RWPE2 (cell line): ENCODE measurements at regions not wholly inside any gene's neighbourhood (a gene's known extent, or its start where the extent isn't known, plus 50 kb on each side); places are given as distances from the start of the nearest gene placed in this dataset.

Experiments used
- ATAC-seq: fragments of 200-7000 bp; cut with Tn5 transposase; 3 replicates; pipeline ENCODE4 v1.9.1; 2021; ENCODE audit warnings: low read depth
- DNase-seq: peaks from one replicate; pipeline ENCODE4 v3.0.0-alpha.2; 2020; ENCODE audit warnings: low spot score
- H3K27ac ChIP-seq: fragments of 450-650 bp; 2 replicates; pipeline ENCODE4 v1.5.1; 2017; ENCODE audit warnings: mild to moderate bottlenecking; ENCODE audit not compliant: poor library complexity, severe bottlenecking
- H3K27me3 ChIP-seq: fragments of 250-450 bp; sonication (Bioruptor Pico); 2 replicates; pipeline ENCODE4 v1.5.1; 2021; ENCODE audit warnings: mild to moderate bottlenecking, moderate library complexity; ENCODE audit not compliant: insufficient read depth, poor library complexity, severe bottlenecking
- H3K36me3 ChIP-seq: fragments of 250-450 bp; sonication (Bioruptor Pico); 2 replicates; pipeline ENCODE4 v1.5.1; 2020; ENCODE audit warnings: low read depth, mild to moderate bottlenecking, moderate library complexity
- H3K4me1 ChIP-seq: fragments of 250-450 bp; sonication (Bioruptor Pico); 2 replicates; pipeline ENCODE4 v1.5.1; 2021; ENCODE audit warnings: mild to moderate bottlenecking, moderate library complexity; ENCODE audit not compliant: insufficient read depth, poor library complexity, severe bottlenecking
- H3K4me3 ChIP-seq: fragments of 250-450 bp; sonication (Bioruptor Pico); 2 replicates; pipeline ENCODE4 v1.5.1; 2021; ENCODE audit warnings: mild to moderate bottlenecking, moderate library complexity; ENCODE audit not compliant: severe bottlenecking
- H3K9me3 ChIP-seq: fragments of 250-450 bp; sonication (Bioruptor Pico); 2 replicates; pipeline ENCODE4 v1.5.1; 2021; ENCODE audit warnings: mild to moderate bottlenecking, moderate library complexity; ENCODE audit not compliant: severe bottlenecking
- TF ChIP-seq, protein P1 (sequence below): fragments of 450-650 bp; IDR thresholded peaks from one replicate; pipeline ENCODE4 v1.5.1; 2017; ENCODE audit warnings: mild to moderate bottlenecking, moderate library complexity; ENCODE audit not compliant: poor library complexity, severe bottlenecking

DNA sequence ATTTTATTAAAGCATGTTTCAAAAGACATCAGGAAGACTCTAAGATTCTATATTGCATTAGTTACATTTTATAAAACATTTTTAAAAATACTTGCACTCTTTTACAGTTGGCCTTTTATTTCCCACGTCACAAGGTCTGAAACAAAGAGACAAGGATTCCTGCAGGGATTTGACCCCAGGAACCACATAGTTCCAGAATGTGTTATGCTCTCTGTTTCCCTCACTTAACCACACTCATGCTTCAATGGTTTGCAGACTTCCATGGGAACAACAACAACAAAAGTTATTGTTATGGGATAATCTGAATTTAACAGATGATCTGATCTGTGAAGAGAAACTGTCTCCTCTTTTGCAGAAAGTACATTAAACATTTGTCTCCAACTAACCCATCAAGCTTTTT, 104.3 kb upstream of the PPFIA2 start:
- DNase-seq: no peak
- Histone ChIP-seq H3K9me3 (no peaks in the 10 kb centered on the region), H3K27me3 (no peaks in the 10 kb centered on the region), H3K36me3 (no peaks in the 10 kb centered on the region), H3K27ac (no peak overlapping the region), H3K4me1 (no peaks in the 10 kb centered on the region), H3K4me3 (no peak overlapping the region)
- ATAC-seq: no peak
- TF ChIP-seq, protein P1, sequence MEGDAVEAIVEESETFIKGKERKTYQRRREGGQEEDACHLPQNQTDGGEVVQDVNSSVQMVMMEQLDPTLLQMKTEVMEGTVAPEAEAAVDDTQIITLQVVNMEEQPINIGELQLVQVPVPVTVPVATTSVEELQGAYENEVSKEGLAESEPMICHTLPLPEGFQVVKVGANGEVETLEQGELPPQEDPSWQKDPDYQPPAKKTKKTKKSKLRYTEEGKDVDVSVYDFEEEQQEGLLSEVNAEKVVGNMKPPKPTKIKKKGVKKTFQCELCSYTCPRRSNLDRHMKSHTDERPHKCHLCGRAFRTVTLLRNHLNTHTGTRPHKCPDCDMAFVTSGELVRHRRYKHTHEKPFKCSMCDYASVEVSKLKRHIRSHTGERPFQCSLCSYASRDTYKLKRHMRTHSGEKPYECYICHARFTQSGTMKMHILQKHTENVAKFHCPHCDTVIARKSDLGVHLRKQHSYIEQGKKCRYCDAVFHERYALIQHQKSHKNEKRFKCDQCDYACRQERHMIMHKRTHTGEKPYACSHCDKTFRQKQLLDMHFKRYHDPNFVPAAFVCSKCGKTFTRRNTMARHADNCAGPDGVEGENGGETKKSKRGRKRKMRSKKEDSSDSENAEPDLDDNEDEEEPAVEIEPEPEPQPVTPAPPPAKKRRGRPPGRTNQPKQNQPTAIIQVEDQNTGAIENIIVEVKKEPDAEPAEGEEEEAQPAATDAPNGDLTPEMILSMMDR: no peak

DNA sequence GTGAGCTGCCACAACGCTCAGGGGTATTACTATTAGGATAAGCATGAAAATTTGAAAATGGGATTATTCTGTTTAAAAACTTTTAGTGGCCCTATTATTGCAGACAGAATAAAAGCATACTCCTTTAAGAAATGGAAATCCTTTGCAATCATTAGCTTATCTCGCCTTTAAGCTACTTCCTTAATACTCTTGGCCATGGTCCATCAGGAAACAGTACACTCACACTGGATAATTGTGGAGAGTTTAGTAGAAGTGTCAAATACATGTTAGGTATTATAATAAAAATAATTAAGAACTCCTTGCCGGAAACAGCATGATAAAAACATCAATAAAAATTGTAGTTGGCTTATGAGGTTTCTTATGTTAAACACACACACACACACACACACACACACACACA, 100.4 kb upstream of the PPFIA2 start:
- Histone ChIP-seq H3K36me3 (no peaks in the 10 kb centered on the region), H3K9me3 (no peaks in the 10 kb centered on the region), H3K27ac (no peak overlapping the region), H3K4me3 (no peak overlapping the region), H3K4me1 (no peaks in the 10 kb centered on the region), H3K27me3 (no peaks in the 10 kb centered on the region)
- ATAC-seq (no peak), DNase-seq (no peak)
- TF ChIP-seq, protein P1: no peak

DNA sequence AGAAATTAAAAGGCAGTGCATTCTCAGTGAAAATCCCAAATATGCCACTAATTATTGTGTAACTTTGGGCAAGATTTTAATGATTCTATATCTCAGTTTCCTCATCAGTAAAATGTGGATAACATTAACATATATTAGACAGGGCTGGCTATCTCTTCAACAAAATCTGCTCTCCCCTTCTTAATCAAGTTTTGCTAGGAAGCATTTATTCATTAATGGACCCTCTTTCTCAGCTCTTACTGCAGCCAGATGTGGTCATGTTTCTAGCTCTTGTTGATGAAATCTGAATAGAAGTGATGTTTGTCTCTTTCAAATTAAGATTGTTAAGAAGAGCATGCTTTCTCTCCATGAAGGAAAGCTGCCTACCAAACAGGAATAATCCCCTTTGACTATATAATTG, 84.4 kb upstream of the PPFIA2 start:
- Histone ChIP-seq H3K36me3 (no peaks in the 10 kb centered on the region), H3K4me1 (no peaks in the 10 kb centered on the region), H3K27me3 (no peaks in the 10 kb centered on the region), H3K9me3 (no peaks in the 10 kb centered on the region), H3K4me3 (no peak overlapping the region), H3K27ac (no peak overlapping the region)
- ATAC-seq (no peak), DNase-seq (no peak)
- TF ChIP-seq, protein P1: no peak

DNA sequence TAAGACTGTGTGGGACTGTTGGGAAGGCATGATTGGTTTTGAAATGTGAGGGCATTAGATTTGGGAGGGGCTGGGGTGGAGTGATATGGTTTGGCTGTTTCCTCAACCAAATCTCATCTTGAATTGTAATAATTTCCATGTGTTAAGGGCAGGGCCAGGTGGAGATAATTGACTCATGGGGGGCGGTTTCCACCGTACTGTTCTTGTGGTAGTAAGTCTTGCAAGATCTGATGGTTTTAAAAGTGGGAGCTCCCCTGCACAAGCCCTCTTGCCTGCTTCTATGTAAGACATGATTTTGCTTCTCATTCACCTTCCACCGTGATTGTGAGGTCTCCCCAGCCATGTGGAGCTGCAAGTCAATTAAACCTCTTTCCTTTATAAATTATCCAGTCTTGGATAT, 76.6 kb upstream of the PPFIA2 start:
- no peak for ATAC-seq
- H3K4me3 ChIP-seq: no peak overlapping the region
- H3K36me3 ChIP-seq: no peaks in the 10 kb centered on the region
- no peaks in the 10 kb centered on the region for H3K4me1 ChIP-seq
- TF ChIP-seq, protein P1: no peak
- no peaks in the 10 kb centered on the region for H3K27me3 ChIP-seq
- DNase-seq: no peak
- no peaks in the 10 kb centered on the region for H3K9me3 ChIP-seq
- H3K27ac ChIP-seq: no peak overlapping the region

DNA sequence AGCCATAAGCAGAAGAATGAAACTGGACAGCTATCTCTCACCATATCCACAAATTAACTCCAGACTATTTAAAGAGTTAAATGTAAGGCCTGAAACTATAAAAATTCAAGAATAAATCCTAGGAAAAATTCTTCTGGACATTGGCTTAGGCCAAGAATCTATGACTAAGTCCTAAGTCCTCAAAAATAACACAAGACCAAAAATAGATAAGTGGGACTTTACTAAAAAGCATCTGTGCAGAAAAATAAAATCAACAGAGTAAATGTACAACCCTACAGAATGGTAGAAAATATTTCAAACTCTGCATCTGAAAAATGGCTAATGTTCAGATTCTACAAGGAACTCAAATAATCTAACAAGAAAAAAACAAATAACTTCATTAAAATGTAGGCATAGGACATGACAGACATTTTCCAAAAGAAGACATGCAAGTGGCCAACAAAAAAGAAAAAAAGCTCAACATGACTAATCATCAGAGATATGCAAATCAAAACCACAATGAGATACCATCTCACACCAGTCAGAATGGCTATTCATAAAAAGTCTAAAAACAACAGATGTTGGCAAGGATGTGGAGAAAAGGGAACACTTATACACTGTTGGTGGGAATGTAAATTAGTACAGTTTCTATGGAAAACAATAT, 61.0 kb upstream of the PPFIA2 start:
- no peak overlapping the region for H3K4me3 ChIP-seq
- no peaks in the 10 kb centered on the region for H3K4me1 ChIP-seq
- H3K27me3 ChIP-seq: no peaks in the 10 kb centered on the region
- no peak for ATAC-seq
- no peaks in the 10 kb centered on the region for H3K9me3 ChIP-seq
- DNase-seq: no peak
- TF ChIP-seq, protein P1: no peak
- no peaks in the 10 kb centered on the region for H3K36me3 ChIP-seq
- H3K27ac ChIP-seq: no peak overlapping the region
